ENCODE measurements at regions not wholly inside any gene's neighbourhood (a gene's known extent, or its start where the extent isn't known, plus 50 kb on each side); places are given as distances from the start of the nearest gene placed in this dataset.

DNA sequence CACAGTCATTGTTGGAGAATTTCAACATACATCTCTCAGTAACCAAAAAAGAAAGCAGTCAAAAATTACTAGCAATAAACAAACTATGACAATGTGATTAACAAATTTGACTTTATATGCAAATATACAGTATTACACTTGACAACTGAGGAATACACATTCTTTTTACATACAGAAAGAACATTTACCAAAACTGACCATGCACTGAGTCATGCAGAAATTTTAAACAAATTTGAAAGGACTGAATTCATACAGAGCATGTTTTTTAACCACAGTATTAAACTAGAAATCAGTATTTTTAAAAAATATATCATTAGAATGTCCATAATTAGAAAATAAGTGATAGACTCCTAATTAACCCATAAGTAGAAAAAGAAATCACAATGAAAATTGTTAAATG is 420.1 kb downstream of the TBC1D4 start:
- DNase-seq (ENCODE audit: extremely low read depth in 1 of 2, low read depth in 1 of 2): no peak

GRCh38 chr13:75055296-75055695 is 426.7 kb downstream of the TBC1D4 start:
- DNase-seq (ENCODE audit: extremely low read depth in 1 of 2, low read depth in 1 of 2): no peak

- DNase-seq (ENCODE audit: extremely low read depth in 1 of 2, low read depth in 1 of 2): no peak
These were observed 429.4 kb downstream of the TBC1D4 start for GRCh38 chr13:75052616-75053015.

DNA sequence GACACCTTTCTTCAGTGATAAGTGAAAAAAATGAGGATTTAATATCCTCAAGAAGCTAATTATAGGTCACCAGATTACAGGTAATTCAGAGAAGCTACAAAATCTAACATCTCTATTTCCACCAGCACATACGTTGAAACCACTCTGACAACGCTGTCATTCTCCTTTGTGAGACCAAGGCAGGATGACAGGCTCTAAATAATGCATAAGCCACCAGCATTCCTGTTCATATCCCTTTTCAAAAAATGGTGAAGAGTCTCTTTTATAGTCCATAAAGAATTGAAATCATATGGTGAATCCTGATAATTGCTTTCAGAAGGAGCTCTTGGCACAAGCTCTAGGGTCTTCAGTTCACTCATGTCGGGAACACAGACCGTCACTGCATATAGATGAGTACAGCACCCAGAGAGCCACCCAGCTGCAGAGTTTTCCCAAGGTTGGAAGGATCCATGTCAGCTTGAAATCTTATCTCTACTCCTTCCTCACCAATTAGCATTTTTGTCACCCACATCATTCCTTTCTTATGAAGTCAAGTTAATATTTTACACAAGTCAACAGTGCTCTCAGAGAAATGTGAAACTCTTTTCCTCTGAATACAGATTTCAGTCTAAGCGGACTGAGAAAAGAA is 431.4 kb downstream of the TBC1D4 start:
- DNase-seq (ENCODE audit: extremely low read depth in 1 of 2, low read depth in 1 of 2): no peak

DNA sequence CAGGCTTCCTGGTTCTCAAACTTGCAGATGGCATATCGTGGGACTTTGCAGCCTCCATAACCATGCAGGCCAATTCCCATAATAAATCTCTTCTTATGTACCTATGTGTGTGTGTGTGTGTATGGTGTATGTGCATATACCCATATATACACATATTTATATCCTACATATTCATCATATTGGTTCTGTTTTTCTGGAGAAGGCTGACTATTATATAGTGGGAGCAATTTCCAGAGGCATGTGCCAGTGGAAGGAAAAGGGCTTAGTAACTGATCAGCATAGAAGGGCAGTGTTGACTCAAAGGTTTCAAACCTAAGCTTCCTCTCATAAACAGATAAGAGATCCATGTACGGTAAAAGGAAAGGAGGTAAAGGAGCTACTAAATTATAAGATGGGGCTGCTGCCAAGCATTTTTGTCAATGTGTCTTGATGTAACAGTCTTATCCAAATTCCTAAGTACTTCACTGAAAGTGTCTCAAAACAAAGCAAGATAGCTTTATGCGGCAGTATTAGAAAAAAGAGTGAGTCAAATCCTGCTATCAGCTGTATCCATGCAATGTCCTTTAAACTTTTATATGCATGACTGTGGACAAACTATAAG is 432.1 kb downstream of the TBC1D4 start:
- no peak for DNase-seq (ENCODE audit: extremely low read depth in 1 of 2, low read depth in 1 of 2)

DNA sequence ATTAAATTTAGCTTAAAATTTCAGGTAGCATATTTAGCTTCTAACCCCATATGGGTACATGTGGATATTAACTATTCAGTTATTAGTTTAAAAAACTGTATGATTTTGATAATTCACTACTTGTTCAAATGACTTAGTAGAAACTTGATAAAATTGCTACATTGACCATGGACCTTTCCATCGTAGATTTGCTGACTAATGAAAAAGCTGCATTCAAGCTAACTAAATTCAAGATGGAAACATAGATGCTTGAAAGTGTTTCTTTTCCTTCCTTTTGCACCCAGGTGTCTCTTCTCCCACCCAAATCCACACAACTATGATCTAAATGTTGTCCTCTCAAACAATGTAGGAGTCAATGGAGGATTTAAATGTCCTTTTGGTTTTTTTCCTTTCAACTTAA is 439.2 kb downstream of the TBC1D4 start:
- no peak for DNase-seq (ENCODE audit: extremely low read depth in 1 of 2, low read depth in 1 of 2)

GRCh38 chr13:75038393-75039113 is 443.4 kb downstream of the TBC1D4 start:
- DNase-seq (ENCODE audit: extremely low read depth in 1 of 2, low read depth in 1 of 2): no peak

DNA sequence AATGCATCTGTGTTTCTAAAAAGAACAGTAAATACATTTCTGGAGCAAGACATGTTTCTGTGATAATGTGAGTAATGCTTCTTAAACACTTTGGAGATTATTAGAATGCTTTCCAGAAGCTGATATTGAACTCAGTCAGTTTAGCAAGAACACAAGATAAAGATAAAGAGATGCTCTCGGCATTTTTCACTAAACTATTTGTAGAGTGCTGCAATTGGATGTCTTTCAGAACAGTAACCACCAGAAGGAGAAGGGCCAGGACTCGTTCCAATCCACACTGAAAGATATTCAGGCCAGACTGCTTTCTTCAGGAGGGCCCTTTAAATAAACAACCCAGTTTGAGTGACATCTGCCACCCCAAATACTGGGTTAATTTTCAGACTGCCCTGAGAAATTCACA is 456.0 kb downstream of the TBC1D4 start:
- no peak for DNase-seq (ENCODE audit: extremely low read depth in 1 of 2, low read depth in 1 of 2)

DNA sequence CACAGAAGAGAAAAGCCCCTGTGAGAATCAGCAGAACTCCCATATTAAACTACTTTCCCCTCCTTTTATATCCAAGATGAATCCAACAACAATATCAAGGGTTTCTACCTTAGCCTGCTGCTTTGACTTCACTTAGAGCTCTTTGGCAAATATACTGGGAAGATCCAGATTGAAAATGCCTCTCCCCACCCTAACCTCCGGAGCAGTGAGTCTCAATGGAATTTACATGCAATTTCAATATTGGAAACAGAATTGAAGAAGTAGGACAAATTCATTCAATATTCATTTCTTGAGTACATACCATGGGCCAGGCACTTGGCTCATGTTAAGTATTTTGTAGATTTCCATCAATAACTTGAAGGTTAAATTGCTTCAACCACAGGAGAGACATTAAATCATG is 457.4 kb downstream of the TBC1D4 start:
- DNase-seq (ENCODE audit: extremely low read depth in 1 of 2, low read depth in 1 of 2): no peak

DNA sequence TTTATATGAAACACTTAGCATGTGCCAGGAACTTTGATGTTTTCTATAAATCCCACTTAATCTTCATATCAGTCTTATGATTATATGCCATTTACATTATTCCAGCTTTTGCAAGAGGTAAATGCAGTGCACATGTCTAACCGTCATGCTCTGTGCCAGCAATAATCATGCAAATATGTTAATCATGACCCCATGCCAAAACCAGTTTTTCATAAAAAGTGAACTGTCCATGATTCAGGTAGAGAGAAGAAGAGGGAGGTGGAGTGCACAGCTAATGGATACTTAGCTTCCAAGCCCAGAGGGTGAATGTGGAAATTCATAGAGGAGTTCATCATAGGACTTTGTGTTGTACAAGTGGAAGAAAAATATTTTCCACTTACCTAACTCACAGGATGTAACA is 458.4 kb downstream of the TBC1D4 start:
- DNase-seq (ENCODE audit: extremely low read depth in 1 of 2, low read depth in 1 of 2): no peak

DNA sequence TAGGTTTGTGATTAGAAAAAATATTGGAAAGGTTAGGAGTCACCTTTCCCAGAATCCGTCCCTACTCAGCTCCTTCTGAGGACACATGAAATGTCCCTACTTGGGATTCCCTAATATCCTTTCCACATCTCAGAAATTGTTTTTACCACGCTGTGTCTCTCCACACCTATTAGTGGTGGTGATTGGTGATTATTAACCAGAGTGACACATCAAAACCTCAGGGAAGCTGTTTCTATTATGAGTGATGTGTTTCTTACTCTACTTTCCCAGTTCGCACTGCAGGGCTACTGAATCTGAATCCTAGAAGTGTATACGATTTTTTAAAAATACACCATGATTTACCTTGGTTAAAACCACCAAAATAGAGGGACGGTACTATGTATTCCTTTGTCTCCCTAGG is 460.8 kb downstream of the TBC1D4 start:
- DNase-seq (ENCODE audit: extremely low read depth in 1 of 2, low read depth in 1 of 2): no peak

DNA sequence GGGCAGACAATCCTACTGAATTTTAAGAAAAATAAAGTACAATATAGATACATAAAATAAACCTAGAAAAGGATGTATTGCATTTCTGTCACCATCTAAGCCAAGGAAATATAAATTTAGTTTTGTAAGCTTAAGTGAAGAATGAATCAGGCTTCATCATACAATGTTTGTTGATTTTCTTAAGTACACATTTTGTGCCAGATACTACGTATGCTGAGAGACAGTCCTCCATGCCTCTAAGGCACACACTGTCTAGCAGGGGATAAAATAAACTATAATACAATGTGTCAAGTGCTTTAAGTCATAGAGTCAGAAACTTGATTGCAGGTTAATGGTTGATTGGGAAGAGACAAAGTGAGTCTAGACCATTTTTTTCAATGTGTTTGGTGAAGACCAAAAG is 465.7 kb downstream of the TBC1D4 start:
- no peak for DNase-seq (ENCODE audit: extremely low read depth in 1 of 2, low read depth in 1 of 2)

DNA sequence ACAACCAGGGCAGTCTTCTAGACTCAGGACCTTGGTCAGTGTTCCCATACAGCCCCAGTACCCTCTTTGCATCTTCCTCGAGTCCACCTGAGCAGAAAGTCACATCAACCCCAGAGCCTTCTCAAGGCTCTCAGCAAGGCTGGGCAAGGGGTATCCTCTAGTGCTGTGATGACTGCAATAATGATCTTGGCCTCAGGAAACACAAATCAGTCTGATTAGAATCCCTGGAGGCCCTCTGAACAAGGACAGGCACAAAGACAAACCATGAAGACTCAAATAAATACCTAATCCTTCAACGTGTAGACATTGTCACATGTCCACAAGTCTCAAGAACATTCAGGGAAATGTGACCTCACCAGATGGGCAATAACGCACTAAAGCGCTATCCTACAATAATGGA is 468.2 kb downstream of the TBC1D4 start:
- no peak for DNase-seq (ENCODE audit: extremely low read depth in 1 of 2, low read depth in 1 of 2)

DNA sequence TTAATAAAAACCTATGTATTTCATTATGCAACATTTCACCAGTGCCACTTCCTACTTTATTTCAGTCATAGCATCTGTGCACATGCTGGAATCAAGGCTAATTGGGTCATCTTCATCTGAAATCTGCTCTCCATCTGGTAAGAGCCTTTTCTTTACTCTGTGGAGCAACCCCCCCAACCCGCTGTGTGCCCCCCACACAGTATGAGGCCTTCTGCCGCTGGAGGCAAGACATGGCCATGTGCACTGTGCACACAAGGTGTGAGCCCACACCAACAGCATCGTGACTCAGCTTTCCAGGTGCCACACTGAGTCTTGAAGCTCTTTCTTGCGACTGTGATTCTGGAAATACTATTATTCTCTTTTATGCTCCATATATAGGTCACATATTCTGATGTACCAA is 471.0 kb downstream of the TBC1D4 start:
- no peak for DNase-seq (ENCODE audit: extremely low read depth in 1 of 2, low read depth in 1 of 2)

DNA sequence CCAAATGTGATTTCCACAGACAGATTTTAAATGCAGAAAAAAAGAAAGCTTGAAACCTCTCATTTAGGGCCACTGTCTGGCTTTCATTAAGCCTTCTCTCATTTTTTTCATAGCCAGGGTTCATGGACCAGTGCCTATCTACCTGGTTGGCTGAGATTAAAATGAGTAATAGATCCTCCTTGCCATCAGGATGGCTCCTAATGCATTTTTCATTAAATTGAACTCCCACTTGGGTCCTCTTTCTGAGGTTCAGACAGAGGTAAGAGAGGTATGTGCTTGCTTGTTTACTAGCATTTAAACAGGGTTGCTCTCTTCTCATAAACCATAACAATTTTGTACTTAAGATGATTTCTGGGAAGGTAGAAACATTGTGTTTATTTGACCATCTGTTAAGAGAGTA is 473.0 kb downstream of the TBC1D4 start:
- no peak for DNase-seq (ENCODE audit: extremely low read depth in 1 of 2, low read depth in 1 of 2)

DNA sequence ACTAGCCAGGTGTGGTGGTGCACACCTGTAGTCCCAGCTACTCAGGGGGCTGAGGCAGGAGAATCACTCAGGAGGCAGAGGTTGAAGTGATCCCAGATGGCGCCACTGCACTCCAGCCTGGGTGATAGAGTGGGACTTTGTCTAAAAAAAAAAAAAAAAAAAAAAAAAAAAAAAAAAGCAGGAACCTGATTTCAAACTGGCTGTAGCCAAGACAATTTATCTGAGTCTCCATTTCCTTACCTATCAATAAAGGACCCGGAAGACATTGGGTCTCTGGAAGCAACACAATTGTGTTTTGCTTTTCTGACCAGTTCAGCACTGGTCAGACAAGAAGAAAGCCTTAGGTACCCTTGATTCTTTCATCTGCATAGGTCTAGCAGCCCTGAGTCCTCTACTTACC is 491.0 kb downstream of the TBC1D4 start:
- no peak for DNase-seq (ENCODE audit: extremely low read depth in 1 of 2, low read depth in 1 of 2)

DNA sequence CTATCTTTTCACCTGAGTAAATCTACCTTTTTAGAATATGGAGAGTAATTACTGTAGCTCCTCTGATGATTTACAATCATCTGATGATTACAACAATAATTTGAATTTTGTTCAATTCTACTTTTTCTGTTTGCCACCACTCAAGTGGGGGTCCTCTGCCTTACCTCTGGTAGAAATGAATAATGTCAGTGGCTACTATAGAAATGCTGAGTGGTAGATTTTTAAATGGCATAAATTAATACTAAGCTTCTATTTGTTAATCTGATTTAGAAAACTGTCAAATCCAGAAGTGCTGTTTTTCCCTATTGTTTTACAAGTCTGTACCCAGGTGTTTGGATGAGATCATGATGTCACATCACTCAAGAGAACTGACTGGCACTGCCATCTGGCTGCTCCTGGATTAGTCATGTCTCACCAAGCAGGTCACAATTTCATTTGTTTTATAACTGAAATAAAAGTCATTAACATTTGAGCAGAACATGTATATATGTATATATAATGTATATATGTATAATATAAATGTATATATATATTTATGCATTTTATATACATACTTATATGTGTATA is 494.8 kb downstream of the TBC1D4 start:
- no peak for DNase-seq (ENCODE audit: extremely low read depth in 1 of 2, low read depth in 1 of 2)

DNA sequence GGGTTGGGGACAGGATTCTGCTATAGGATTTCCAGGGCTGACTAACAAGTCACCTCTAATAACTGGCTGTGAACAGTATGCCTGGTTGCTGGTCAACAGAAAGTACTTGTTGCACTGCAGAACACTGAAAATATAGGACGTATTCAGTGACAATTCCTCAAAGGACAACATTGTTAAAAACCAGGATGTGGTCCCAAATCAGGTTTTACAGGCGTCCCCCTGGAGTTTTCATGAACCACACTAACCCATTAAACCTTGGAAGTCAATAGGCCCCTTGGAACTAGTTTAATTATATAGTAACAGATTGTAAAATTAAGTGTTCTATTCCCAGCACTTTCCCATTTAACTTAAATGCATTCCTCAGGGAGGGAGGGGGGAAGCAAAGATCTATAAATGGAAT is 495.4 kb downstream of the TBC1D4 start:
- DNase-seq (ENCODE audit: extremely low read depth in 1 of 2, low read depth in 1 of 2): no peak

DNA sequence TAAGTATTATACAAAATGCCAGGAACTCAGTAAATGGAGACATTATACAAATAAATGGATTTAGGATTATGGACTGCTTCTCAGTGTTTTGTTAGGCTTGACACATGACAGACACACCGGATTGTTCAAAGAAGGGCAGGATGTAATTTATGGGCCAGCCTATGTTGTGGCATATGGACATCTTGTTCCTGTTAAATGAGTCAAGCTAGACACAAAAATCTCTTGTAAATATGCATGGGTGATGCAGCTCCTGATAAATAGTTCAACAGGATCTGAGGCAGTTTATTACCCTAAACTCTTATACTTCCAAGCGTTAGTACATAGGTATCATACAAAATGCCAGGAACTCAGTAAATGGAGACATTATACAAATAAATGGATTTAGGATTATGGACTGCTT is 502.3 kb downstream of the TBC1D4 start:
- no peak for DNase-seq (ENCODE audit: extremely low read depth in 1 of 2, low read depth in 1 of 2)

GRCh38 chr13:74978591-74978990 is 503.4 kb downstream of the TBC1D4 start:
- no peak for DNase-seq (ENCODE audit: extremely low read depth in 1 of 2, low read depth in 1 of 2)

DNA sequence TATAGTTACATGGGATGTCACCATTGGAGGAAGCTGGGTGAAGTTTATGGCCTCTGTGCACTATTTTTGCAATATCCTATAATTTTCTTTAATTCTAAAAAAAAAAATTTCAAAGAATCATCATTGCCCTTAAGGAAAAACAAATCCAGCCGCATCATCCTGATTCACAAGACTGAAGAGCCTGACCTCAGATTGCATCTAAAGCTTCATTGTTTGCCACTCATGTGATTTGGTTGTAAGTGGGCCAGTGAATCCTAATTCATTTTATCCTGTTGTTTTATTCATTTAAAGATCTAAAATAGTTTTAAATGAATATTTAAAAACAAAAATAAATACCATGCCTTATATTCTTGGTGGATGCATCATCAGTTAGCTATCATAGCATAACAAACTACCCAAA is 504.5 kb downstream of the TBC1D4 start:
- DNase-seq (ENCODE audit: extremely low read depth in 1 of 2, low read depth in 1 of 2): no peak

- no peak for DNase-seq (ENCODE audit: extremely low read depth in 1 of 2, low read depth in 1 of 2)
These were observed 506.9 kb downstream of the TBC1D4 start for GRCh38 chr13:74975111-74975510.

Measured in activated CD8-positive, alpha-beta memory T cell treated with anti-CD3 and anti-CD28 coated beads for 1 hour (primary cell).